NB4 (cell line): ENCODE measurements at regions not wholly inside any gene's neighbourhood (a gene's known extent, or its start where the extent isn't known, plus 50 kb on each side); places are given as distances from the start of the nearest gene placed in this dataset.

Source experiments
- MYC ChIP-seq: IDR thresholded peaks from 2 replicates; pipeline ENCODE4 v1.6.1; 2011; ENCODE audit warnings: low read depth, low read length
- POLR2A ChIP-seq: IDR thresholded peaks from 2 replicates; pipeline ENCODE4 v1.6.1; 2011; ENCODE audit warnings: mild to moderate bottlenecking; ENCODE audit not compliant: insufficient read length; ENCODE audit errors: extremely low read depth
- TF ChIP-seq, protein P1 (sequence below): IDR thresholded peaks from one replicate; pipeline ENCODE4 v1.5.1; 2012; ENCODE audit warnings: low read depth, low read length
- TF ChIP-seq, protein P2 (sequence below): IDR thresholded peaks from 2 replicates; pipeline ENCODE4 v1.6.1; 2011; ENCODE audit warnings: low read depth, low read length

DNA sequence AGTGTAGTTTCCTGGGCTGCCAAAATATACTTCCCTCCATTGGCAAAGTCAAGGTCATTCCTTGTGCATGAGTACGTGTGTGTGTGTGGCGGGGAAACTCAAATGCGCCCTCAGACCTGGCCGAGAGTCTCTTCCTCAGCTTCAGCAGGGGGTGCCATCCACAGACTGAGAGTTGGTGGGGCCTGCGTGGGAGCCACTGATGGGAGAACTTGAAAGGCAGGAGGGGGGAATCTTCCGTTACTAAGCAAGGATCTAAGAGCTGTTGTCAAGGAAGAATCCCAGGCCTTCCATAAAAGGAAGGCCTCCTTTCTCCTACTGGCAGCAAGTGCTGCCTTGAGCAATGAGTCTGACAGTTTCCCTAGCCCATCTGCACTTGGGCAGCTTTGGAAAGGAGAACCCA, 274.9 kb downstream of the EMP1 start:
- TF ChIP-seq, protein P1, sequence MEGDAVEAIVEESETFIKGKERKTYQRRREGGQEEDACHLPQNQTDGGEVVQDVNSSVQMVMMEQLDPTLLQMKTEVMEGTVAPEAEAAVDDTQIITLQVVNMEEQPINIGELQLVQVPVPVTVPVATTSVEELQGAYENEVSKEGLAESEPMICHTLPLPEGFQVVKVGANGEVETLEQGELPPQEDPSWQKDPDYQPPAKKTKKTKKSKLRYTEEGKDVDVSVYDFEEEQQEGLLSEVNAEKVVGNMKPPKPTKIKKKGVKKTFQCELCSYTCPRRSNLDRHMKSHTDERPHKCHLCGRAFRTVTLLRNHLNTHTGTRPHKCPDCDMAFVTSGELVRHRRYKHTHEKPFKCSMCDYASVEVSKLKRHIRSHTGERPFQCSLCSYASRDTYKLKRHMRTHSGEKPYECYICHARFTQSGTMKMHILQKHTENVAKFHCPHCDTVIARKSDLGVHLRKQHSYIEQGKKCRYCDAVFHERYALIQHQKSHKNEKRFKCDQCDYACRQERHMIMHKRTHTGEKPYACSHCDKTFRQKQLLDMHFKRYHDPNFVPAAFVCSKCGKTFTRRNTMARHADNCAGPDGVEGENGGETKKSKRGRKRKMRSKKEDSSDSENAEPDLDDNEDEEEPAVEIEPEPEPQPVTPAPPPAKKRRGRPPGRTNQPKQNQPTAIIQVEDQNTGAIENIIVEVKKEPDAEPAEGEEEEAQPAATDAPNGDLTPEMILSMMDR = no peak
- TF ChIP-seq POLR2A (no peak), MYC (no peak)
- TF ChIP-seq, protein P2, sequence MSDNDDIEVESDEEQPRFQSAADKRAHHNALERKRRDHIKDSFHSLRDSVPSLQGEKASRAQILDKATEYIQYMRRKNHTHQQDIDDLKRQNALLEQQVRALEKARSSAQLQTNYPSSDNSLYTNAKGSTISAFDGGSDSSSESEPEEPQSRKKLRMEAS = no peak
